ENCODE measurements at regions not wholly inside any gene's neighbourhood (a gene's known extent, or its start where the extent isn't known, plus 50 kb on each side); places are given as distances from the start of the nearest gene placed in this dataset.
"Not testable (repeated sequence)": the region's sequence is repeated elsewhere in the genome, so short reads cannot be mapped to it uniquely, and the experiment has no call there.

DNA sequence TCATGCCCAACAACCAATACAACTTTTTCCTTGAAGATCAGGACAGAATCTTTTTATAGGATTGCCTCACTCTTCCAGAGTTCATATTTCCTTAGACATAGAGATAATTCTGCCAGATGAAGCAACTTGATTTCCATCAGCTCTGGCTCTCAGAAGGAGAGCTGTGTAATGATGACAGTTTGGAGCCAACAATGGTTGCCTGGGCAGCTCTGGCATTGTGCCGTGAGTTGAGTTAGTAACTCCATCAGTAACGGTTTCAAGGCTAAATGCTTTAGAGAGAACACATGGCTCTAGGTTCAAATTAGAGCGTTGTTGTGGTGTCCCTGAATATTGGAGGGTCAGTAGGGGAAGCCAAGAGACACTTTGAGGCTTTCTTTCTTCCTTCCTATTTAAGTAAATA lies 501.7 kb upstream of the SEL1L start:
- DNase-seq (ENCODE audit: low read depth, low spot score), result no peak

DNA sequence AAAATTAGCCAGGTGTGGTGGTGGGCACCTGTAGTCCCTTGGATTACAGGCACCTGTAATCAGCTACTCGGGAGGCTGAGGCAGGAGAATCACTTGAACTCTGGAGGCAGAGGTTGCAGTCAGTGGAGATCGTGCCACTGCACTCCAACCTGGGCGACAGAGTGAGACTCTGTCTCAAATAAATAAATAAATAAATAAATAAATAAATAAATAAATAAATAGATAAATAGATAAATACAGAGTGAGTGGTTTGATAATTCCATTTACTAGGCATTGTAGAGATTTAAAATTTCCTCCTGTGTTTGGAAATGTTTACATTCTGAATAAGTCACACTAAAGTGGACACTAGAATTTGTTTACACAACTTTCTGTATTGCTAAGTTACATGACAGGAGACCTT lies 504.4 kb upstream of the SEL1L start:
- DNase-seq (ENCODE audit: low read depth, low spot score), result not testable (repeated sequence)

DNA sequence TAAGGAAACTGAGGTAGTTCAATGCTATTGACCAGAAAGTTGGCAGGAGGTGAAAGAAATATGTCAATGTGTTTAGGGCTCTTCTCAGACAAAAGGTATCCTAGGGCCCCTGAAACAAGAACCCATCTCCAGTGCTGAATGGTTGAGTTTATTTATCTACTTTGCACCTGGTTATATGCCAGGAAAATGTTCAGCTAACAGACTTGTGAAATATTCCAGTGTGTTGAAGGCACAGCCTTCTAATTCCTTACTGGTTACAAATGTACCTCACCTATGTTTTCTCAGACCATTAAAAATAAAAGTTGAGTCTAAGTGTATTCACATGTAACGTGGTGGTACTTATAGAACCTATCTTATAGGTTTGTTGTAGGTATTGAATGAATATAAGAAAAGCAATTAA lies 511.7 kb upstream of the SEL1L start:
- DNase-seq (ENCODE audit: low read depth, low spot score), result no peak

DNA sequence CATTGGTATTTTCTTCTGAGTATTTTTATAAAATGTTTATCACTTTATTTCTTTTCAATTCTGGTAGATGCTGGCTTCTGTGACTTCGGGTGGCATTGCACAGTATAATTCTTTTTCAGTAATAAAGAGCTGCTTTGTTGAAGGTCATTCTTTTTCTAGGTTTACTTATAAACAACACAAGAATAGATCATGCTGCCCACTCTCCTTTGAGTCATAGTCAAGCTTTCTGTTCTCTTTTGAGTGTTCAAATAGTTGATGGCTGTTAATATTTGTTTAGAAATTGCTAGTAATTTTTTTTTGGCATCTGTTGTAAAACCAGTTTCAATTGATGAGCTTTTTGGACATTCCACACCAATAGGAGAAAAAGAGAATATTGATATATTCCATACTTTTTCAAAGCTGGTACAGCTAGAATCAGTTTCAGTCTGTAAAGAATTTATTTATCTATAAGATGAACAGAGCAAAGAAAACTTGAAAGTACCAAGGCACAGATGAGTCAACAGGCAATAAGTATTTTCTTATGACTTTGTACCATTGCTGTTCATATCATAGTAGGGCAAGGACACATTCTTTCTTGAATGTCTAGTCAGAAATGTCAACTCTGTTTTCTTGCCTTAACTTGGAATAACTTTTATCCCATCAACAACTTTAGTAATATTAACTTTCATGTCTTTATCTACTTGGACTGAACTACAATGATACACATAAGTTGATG lies 513.0 kb upstream of the SEL1L start:
- no peak for DNase-seq (ENCODE audit: low read depth, low spot score)

DNA sequence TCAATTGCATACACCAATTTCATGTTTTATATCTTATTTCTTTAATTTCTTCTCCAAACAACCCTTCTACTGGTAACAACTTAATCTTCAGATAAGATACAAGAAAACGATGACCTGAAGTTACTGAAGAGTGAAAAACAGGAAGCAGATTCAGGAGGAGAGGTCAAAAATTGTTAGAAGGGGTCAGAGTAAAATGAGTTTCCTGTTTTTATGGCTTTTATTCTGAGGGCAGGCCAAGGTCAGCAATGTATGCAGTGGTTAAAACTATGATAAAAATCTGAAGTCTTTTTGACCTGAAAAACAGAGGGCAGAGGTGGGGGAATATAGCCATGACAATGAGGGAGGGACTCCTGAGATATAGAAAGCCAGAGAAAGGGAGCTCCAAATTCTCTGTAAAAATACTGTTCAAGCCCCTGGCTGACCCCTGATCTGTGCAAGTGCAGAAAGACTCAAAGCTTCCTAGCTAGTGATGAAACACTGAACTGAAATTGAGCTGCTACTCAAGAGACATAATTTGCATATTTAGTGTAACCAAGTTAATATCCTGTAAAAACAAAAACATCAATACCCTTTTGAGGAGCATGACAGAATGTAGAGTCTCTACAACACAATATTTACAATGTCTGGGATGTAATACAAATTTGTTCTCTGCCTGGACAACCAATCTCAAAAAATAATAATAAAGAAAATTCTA lies 514.3 kb upstream of the SEL1L start:
- DNase-seq (ENCODE audit: low read depth, low spot score), result no peak

DNA sequence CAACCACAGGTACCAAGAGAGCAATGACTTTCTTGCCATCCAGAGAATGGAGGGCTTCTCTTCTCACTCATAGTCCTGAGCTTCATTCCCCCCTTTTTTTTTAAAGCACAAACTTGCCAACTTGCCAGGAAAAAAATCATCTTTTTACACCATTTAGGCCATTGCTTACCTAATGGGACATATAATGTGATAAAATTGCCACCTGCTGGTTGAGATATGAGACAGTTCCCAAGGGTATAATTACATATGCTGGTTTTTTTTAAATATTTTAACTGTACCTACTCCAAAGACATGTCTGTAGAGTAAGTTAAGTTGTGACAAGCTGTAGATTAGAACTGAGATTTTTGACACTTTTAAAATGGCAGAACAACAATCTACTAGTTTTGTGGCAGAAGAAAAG lies 519.1 kb upstream of the SEL1L start:
- no peak for DNase-seq (ENCODE audit: low read depth, low spot score)

DNA sequence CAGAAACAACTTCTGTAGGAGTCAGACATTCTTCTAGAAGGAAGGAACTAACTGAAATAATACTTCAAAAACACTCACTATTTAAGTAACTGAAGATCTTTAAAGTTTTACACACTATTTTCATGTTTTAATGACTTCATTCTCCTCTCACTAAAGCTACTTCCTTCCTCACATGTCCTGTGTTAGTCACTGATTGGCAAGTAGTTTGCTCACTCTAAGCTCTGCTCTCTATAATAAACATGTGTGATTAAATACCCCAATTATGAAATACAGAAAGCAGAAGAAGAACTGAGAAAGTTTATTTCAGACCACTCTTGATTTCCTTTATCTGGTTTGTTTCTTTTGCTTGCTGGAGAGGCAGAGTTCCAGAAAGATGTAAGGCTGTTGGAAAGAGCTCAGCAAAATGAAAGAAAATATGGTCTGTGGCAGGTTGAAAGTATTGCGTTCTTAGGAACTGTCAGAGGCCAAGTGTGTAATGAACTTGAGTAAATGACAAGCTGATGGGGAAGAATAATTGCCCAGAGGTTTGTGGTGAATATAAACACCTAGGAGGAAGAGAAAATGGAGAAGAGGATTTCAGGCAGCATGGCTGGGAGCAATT lies 522.0 kb upstream of the SEL1L start:
- no peak for DNase-seq (ENCODE audit: low read depth, low spot score)

DNA sequence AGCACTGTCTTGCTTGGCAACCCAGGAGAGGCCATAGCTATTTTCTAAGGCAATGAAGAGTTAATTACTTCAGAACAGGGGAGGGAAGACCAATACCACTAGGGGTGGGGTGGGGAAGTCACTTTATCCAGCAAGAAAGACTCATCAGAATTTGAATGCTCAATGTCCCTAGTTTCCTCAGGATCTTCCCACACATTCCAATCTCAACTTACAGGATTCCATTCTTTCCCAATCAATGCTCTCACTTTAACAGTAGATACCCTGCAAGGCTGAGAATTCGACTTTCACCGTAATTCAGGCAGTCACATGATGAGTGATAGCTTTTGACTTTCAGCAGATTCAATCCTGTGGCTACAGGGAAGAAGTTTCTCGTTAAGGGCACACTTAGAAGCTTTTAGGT lies 526.6 kb upstream of the SEL1L start:
- no peak for DNase-seq (ENCODE audit: low read depth, low spot score)

DNA sequence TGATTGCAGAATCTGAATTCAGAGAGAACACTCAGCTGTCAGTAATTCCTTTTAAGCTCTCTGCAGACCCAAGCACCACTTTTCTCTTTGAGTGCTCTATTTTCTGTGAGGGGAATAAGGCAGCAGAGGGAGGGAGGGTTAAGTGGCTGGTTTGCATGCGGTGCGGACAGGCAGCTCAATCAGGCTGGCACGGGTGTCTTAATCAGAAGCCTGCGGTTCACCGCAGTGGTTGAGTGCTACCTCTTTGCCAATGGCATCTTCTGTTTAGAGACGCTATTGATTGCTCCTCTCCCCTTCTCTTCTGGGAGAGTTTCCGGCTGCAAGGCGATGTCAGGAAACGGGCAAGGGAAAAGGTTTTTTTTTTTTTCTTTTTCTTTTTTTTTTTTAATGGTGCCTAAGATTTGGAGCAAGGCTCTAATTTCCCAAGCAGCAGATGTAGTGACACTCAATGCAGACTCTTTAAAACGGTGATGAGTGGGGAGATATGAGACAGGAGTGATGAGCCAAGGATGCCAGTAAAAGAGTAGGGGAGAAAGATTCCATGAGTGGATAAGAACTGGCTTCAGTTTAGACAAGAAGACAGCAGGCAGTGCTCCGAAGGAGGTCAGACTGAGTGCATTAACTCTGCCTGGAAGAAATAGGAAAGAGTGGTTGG lies 533.7 kb upstream of the SEL1L start:
- DNase-seq (ENCODE audit: low read depth, low spot score), result no peak

DNA sequence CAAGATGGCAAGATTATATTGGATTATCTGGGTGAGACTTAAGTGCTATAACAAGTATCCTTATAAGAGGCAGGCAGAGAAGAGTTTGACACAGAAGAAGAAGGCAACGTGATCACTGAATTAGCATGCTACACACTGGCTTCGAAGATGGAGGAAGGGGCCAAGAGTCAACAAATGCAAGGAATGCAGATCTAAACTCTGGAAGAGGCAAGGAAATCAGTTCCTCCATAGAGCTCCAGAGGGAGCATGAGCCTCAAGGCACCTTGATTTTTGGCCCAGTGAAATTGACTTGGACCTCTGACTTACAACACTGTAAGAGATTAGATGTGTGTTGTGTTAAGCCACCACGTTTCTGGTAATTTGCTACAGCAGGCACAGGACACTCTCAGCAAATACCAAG lies 536.4 kb upstream of the SEL1L start:
- DNase-seq (ENCODE audit: low read depth, low spot score), result no peak

DNA sequence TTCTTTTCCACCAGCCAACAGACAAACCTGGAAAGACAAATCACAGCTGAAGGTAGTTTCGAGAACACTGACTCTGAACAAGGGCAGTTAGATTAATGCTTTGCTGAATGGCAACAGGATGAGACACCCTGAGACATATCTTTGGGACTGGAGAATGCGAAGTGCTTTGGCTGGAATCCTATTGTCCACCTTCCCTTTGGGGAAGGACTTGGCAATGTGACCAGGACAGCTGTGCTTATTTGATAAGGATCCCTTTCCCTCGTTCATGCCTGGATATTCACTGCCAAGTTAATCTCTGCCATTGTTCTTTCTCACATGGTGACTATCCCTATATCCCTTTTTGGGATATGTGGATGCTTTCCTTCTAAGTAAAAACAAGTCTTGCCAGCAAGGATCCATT lies 537.1 kb upstream of the SEL1L start:
- no peak for DNase-seq (ENCODE audit: low read depth, low spot score)

DNA sequence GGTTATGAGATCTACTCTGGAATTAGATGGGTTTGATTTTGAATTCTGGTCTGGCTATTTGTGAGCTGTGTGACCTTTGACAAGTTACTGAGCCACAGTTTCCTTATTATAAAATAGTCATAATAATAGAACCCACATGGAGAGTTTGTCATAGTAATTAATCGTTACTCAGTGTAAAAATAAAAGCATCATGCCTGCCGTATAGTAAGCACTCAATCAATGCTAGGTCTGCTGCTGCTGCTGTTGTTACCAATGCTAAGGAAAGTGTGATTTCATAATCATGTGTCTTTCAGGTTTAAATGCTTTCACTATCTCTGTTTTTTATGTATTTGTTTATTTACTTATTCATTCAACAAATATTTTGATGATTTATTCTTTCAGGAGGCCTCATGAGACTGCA lies 539.9 kb upstream of the SEL1L start:
- DNase-seq (ENCODE audit: low read depth, low spot score), result no peak

DNA sequence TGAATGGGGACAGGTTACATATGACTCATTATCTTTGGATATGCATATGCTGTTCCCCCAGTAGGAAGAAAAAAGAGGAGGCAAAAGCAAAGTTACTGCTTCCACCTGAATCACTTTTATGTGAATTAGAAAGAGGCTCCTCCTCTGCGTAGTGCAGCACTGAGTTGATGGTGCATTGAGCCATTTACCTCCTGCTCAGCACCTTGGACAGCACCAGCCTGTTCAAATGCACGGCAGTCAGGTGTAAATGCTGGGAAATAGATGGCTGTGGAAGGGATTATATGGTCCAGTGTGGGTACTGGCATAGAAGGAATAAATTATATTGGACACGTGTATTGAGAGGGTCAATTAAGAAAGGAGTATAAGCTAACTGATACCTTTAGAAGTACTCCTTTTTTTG lies 541.9 kb upstream of the SEL1L start:
- DNase-seq (ENCODE audit: low read depth, low spot score), result no peak

DNA sequence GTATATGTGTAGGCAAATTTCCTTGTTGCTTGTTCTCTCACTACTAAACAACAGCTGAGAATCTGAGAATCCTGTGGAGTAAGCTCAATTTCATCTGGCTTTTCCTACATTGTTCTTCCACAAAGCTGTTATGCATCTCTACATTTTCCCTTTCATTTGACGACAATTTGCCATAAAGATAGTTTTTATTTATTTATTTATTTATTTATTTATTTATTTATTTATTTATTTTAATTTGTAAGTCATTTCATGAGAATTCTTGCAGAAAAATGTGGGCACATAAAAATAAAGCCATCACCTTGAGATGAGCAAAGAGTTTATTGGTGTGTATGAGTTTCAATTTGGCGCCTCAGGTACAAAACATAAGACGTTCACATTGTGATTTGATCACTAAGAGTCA lies 545.9 kb upstream of the SEL1L start:
- DNase-seq (ENCODE audit: low read depth, low spot score), result no peak

DNA sequence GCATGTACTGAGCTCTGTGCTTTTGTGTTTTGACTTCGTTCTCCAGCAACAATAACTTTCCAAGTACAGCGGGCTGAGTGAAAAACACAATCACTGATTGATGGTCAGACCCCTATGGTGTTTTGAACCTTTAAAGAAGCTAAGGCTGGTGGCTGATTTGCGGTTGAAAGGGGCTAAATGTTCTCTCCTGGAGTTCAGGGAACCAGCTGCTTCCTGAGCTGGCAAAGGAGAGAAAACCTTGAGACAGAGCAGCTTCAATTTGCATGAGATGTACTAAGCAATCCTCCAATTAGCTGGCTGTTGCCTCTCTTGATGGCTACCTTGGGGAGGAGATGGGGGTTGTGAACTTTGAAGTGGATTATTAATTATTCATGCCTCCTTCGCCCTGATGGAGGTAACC lies 546.7 kb upstream of the SEL1L start:
- no peak for DNase-seq (ENCODE audit: low read depth, low spot score)

DNA sequence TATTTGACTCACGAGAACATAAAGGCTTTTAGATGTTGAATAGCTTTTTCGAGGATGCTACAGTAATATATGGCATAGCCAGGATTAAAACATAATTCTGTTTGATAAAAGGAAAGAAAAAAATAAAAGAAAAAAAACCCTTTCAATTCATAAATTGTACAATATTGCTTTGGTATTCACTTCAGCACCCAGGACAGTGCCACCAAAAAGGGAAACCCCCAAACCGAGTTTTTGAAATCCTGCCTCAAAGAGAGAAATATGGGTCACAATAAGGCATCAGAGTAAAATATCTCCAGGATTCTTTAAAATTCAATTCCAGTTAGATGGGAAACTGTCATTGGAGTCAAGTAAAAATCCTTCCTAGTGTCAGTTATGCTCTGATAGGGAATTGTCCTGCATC lies 551.2 kb upstream of the SEL1L start:
- no peak for DNase-seq (ENCODE audit: low read depth, low spot score)

DNA sequence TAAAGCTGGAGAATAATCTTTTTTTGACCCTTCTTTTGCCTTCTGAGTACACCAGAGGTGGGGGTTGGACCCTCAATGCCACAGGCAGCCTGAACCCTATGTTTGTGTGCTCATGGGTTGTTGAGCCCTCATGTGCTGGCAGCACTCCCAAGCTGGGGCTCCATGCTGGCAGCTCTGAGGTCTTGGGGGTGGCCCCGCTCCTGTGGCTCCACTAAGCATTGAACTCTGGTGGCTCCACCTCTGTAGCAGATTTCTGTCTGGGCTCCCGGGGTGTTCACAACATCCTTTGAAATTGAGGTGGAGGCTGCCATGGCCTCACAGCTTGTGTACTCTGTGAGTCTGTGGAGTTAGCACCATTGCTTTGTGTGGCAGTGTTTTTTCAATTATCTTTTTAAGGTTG lies 557.4 kb upstream of the SEL1L start:
- DNase-seq (ENCODE audit: low read depth, low spot score), result no peak

DNA sequence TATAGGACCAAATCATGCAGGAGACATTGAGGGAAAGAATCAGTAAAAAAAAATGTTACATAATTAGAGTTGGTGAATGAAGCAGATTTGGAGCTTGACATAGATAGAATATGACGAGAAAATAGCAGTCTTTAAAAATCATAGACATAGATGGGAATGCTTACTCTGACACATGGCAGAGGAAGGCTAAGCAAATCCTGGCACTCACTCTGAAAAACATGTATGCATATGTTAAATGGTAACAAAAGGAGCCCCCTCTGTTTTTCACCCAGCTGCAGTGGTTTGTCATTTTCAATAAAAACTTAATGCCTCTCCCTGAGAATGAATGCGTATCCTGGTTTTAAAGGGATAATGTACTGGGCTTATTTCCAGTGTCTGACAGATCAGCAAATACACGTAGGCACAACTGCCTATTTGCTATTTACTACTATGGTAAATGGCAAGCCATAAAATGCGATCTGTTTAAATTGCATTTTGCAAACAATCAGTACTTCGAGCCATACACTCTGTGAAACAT lies 561.2 kb upstream of the SEL1L start:
- no peak for DNase-seq (ENCODE audit: low read depth, low spot score)

DNA sequence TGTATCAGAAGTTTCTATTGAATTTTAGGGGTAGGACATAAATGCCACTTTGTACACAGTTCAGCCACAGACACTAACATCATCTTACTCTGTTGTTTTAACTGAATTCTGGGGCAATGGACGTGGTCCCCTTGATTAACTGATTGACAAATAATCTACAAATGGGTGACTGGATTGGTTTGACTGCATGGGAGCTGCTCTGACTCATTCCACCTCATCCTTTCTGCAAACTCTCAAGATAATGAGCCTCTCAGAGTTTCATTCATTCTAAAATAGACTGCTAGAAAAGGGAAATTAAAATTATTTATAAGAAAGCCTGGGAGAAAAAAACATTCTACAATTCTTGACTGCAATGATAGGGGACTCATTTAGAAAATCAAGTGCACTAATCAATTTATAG lies 570.4 kb upstream of the SEL1L start:
- DNase-seq (ENCODE audit: low read depth, low spot score), result no peak

DNA sequence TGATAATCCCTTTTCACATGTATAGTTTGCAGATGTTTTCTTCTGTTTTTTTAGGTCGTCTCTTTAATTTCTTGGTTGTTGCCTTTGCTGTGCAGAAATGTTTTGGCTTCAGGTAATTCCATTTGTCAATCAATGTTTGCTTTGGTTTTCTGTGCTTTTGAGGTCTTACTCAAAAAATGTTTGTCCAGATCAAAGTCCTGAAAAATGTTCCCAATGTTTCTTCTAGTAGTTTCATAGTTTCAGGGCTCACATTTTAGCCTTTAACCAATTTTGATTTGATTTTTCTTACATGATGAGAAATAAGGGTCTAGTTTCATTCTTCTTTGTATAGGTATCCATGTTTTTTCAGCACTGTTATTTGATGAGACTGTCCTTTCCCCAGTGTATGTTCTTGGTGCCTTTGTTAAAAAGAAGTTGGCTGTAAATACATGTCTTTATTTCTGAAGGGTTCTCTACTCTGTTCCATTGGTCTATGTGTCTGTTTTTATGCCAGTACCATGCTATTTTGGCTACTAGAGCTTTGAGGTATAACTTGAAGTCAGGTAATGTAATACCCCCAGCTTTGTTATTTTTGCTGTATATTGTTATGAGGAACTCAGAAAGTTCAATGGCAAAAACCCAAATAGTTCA lies 578.7 kb upstream of the SEL1L start:
- DNase-seq (ENCODE audit: low read depth, low spot score), result no peak

DNA sequence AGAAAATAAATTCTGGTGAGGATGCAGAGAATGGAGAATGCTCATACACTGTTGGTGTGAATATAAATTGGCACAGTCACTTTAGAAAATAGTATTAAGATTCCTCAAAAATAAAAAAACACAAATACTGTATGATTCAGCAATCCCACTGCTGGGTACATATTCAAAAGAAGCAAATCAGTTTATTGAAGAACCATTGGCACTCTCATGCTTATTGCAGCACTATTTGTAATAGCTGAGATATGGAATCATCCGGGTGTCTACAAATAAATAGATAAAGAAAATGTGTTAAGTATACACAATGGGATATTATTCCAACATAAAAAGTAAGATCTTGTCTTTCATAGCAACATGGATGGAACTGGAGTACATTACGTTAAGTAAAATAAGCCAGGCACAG lies 579.4 kb upstream of the SEL1L start:
- DNase-seq (ENCODE audit: low read depth, low spot score), result no peak

DNA sequence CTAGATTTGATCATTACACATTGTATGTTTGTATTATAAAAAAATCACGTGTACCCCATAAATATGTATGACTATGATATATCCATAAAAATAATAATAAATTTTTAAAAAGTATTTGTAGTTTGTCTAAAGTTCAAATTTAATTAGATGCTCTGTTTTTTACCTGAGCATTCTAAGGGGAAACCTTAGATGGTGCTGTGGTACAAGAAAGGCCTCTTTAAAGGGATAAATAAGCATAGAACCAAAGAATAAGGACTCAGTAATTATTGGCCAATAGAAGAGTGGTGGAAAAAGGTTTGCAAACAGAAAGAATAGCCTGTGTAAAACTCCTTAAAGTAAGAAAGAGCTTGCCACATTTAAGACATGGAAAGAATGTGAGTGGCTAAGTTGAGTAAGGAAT lies 580.1 kb upstream of the SEL1L start:
- no peak for DNase-seq (ENCODE audit: low read depth, low spot score)
